K562 (cell line): ENCODE measurements at regions not wholly inside any gene's neighbourhood (a gene's known extent, or its start where the extent isn't known, plus 50 kb on each side); places are given as distances from the start of the nearest gene placed in this dataset.

ENCODE experiments used
- DEAF1 ChIP-seq: fragments of 450-650 bp; formaldehyde crosslinking; IDR thresholded peaks from 2 replicates; pipeline ENCODE4 v1.4.0; 2020; ENCODE audit warnings: mild to moderate bottlenecking, moderate library complexity
- RUNX1 ChIP-seq: sonication (generic); IDR thresholded peaks from 2 replicates; pipeline ENCODE4 v1.6.1; 2016; ENCODE audit warnings: antibody characterized with exemption, low read depth
- SMC3 ChIP-seq: conservative IDR thresholded peaks from 2 replicates; pipeline ENCODE4 v1.6.1; 2011; ENCODE audit warnings: low read depth, low read length, improper control_type of control experiment; ENCODE audit not compliant: insufficient read depth
- STAT6 ChIP-seq: sonication (generic); formaldehyde crosslinking; IDR thresholded peaks from 2 replicates; pipeline ENCODE4 v1.8.1; 2023; ENCODE audit warnings: mild to moderate bottlenecking, missing genetic modification reagents
- TARDBP ChIP-seq: fragments of 450-650 bp; IDR thresholded peaks from 2 replicates; pipeline ENCODE4 v1.6.1; 2016
- ZC3H4 ChIP-seq: sonication (generic); formaldehyde crosslinking; IDR thresholded peaks from 2 replicates; pipeline ENCODE4 v1.9.0; 2021; ENCODE audit warnings: missing genetic modification reagents, borderline replicate concordance
- TF ChIP-seq, protein P1 (sequence below): IDR thresholded peaks from 2 replicates; pipeline ENCODE4 v1.6.1; 2011; ENCODE audit warnings: borderline replicate concordance, low read depth, mild to moderate bottlenecking, moderate library complexity, low read length; ENCODE audit not compliant: insufficient read depth, poor library complexity, severe bottlenecking

DNA sequence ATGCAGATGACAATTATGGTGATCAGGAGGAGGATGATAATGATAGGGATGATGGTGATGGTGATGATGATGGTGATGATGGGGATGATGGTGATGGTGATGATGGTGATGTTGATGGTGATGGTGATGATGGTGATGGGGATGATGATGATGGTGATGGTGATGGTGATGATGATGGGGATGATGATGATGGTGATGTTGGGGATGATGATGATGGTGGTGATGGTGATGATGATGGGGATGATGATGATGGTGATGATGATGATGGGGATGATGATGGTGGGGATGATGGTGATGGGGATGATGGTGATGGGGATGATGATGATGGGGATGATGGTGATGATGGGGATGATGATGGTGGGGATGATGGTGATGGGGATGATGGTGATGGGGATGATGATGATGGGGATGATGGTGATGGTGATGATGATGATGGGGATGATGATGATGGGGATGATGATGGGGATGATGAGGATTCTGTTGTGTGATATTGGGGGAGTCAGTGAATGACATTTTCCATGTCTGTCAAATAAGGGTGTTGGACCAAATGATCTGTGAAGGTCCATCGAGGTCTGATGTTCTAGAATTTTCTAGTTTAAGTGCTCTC, 65.6 kb upstream of the RPL11 start (continued):
- TF ChIP-seq ZC3H4 (CRISPR knock-in tag), result no peak
- TF ChIP-seq, protein P1, sequence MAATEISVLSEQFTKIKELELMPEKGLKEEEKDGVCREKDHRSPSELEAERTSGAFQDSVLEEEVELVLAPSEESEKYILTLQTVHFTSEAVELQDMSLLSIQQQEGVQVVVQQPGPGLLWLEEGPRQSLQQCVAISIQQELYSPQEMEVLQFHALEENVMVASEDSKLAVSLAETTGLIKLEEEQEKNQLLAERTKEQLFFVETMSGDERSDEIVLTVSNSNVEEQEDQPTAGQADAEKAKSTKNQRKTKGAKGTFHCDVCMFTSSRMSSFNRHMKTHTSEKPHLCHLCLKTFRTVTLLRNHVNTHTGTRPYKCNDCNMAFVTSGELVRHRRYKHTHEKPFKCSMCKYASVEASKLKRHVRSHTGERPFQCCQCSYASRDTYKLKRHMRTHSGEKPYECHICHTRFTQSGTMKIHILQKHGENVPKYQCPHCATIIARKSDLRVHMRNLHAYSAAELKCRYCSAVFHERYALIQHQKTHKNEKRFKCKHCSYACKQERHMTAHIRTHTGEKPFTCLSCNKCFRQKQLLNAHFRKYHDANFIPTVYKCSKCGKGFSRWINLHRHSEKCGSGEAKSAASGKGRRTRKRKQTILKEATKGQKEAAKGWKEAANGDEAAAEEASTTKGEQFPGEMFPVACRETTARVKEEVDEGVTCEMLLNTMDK, result no peak
- TF ChIP-seq TARDBP, result no peak
- no peak for TF ChIP-seq DEAF1 (CRISPR knock-in tag)
- no peak for TF ChIP-seq STAT6 (CRISPR knock-in tag)
- TF ChIP-seq SMC3, result no peak
- no peak for TF ChIP-seq RUNX1
